Transverse colon (tissue), 3 donors: ENCODE measurements at regions not wholly inside any gene's neighbourhood (a gene's known extent, or its start where the extent isn't known, plus 50 kb on each side); places are given as distances from the start of the nearest gene placed in this dataset.

ENCODE experiments used
- CTCF ChIP-seq, 5 experiments: fragments of 200-600 bp in 3 of 5; fragments of 450-650 bp in 2 of 5; sonication (generic) in 3 of 5; IDR thresholded peaks; 1 replicate in 2 of 5; 2 replicates in 3 of 5; pipeline ENCODE4 v1.5.1; 2016 to 2017; ENCODE audit warnings: antibody characterized with exemption in 5 of 5, inconsistent platforms in 3 of 5, mild to moderate bottlenecking in 2 of 5, moderate library complexity in 1 of 5
- EP300 ChIP-seq: sonication (generic); formaldehyde crosslinking; IDR thresholded peaks from one replicate; pipeline ENCODE4 v1.6.1; 2017; ENCODE audit warnings: antibody characterized with exemption, low read depth
- POLR2A ChIP-seq: fragments of 450-650 bp; IDR thresholded peaks from one replicate; pipeline ENCODE4 v1.6.1; 2016; ENCODE audit warnings: antibody characterized with exemption, mild to moderate bottlenecking, moderate library complexity

GRCh38 chr13:53513226-53513625 lies 484.6 kb downstream of the OLFM4 start:
- no peak for TF ChIP-seq POLR2A
- no peak for TF ChIP-seq CTCF (IDR thresholded peaks at IDR 0.05)
- TF ChIP-seq EP300: no peak
